Smooth muscle cell (in vitro differentiated cells): ENCODE measurements at regions not wholly inside any gene's neighbourhood (a gene's known extent, or its start where the extent isn't known, plus 50 kb on each side); places are given as distances from the start of the nearest gene placed in this dataset.

Experiments used
- DNase-seq: peaks from one replicate; lab custom pipeline; 2025; ENCODE audit not compliant: unreplicated experiment; lab: John Stamatoyannopoulos, UW
- H2AFZ ChIP-seq: fragments of 200-600 bp; sonication (generic); 2 replicates; pipeline ENCODE4 v1.6.0; 2016; ENCODE audit warnings: antibody characterized with exemption, low read depth, mild to moderate bottlenecking
- H3F3A ChIP-seq: fragments of 200-600 bp; sonication (generic); 2 replicates; pipeline ENCODE4 v1.6.0; 2017; ENCODE audit warnings: antibody characterized with exemption, low read depth
- H3K27ac ChIP-seq: fragments of 200-600 bp; sonication (generic); 2 replicates; pipeline ENCODE4 v1.5.1; 2016; ENCODE audit warnings: low read depth, mild to moderate bottlenecking
- H3K27me3 ChIP-seq: fragments of 200-600 bp; sonication (generic); 2 replicates; pipeline ENCODE4 v1.6.1; 2016; ENCODE audit warnings: low read depth, mild to moderate bottlenecking
- H3K36me3 ChIP-seq: fragments of 200-600 bp; sonication (generic); 2 replicates; pipeline ENCODE4 v1.5.1; 2016; ENCODE audit warnings: low read depth
- H3K4me1 ChIP-seq: fragments of 200-600 bp; sonication (generic); 2 replicates; pipeline ENCODE4 v1.5.1; 2016; ENCODE audit warnings: low read depth
- H3K4me2 ChIP-seq: fragments of 200-600 bp; sonication (generic); 2 replicates; pipeline ENCODE4 v1.6.0; 2016; ENCODE audit warnings: mild to moderate bottlenecking
- H3K4me3 ChIP-seq: fragments of 200-600 bp; sonication (generic); 2 replicates; pipeline ENCODE4 v1.5.1; 2016; ENCODE audit warnings: mild to moderate bottlenecking
- H3K79me2 ChIP-seq: fragments of 200-600 bp; sonication (generic); 2 replicates; pipeline ENCODE4 v1.6.0; 2016; ENCODE audit warnings: low read depth, mild to moderate bottlenecking
- H3K9ac ChIP-seq: fragments of 200-600 bp; sonication (generic); 2 replicates; pipeline ENCODE4 v1.6.0; 2016; ENCODE audit warnings: low read depth
- H3K9me3 ChIP-seq: fragments of 200-600 bp; sonication (generic); replicated peaks from 2 replicates; pipeline ENCODE4 v1.5.1; 2016; ENCODE audit warnings: low read depth
- H4K20me1 ChIP-seq: fragments of 200-600 bp; sonication (generic); 2 replicates; pipeline ENCODE4 v1.6.0; 2016; ENCODE audit warnings: low read depth
- CTCF ChIP-seq: fragments of 200-600 bp; sonication (generic); IDR thresholded peaks from 2 replicates; pipeline ENCODE4 v1.5.1; 2017; ENCODE audit warnings: borderline replicate concordance, mild to moderate bottlenecking, antibody characterized with exemption; ENCODE audit not compliant: insufficient read depth, poor library complexity, severe bottlenecking
- WGBS: methylation state at CpG from one replicate; pipeline ENCODE4 v1.1.7; 2016; ENCODE audit warnings: low lambda C conversion rate; 5-methylcytosine and 5-hydroxymethylcytosine counted together

GRCh38 chr20:19113343-19113930 lies 99.0 kb upstream of the SLC24A3 start:
- no peak for DNase-seq
- Histone ChIP-seq H3K4me3 (no peak overlapping the region), H3K4me1 (no peaks in the 10 kb centered on the region), H3K9me3 (no peaks in the 10 kb centered on the region), H3F3A (no peaks in the 10 kb centered on the region), H3K27me3 (no peaks in the 10 kb centered on the region), H3K36me3 (no peaks in the 10 kb centered on the region), H3K4me2 (no peak overlapping the region), H3K9ac (no peak overlapping the region), H4K20me1 (no peaks in the 10 kb centered on the region), H2AFZ (no peak overlapping the region), H3K79me2 (no peaks in the 10 kb centered on the region), H3K27ac (no peak overlapping the region)
- WGBS, result 93% methylated on average over 5 of the region's 5 CpGs
- TF ChIP-seq CTCF, result no peak

- Histone ChIP-seq H3F3A (no peaks in the 10 kb centered on the region), H4K20me1 (no peaks in the 10 kb centered on the region), H3K79me2 (no peaks in the 10 kb centered on the region), H3K36me3 (no peaks in the 10 kb centered on the region), H2AFZ (no peak overlapping the region), H3K4me1 (no peaks in the 10 kb centered on the region), H3K27me3 (no peaks in the 10 kb centered on the region), H3K9me3 (no peaks in the 10 kb centered on the region), H3K4me3 (no peak overlapping the region), H3K9ac (no peak overlapping the region), H3K27ac (no peak overlapping the region), H3K4me2 (no peak overlapping the region)
- TF ChIP-seq CTCF, result no peak
- no peak for DNase-seq
- 92% methylated on average over 2 of the region's 2 CpGs for WGBS
Observed at GRCh38 chr20:19114410-19114809, 98.0 kb upstream of the SLC24A3 start.

- Histone ChIP-seq H3K4me1 (no peaks in the 10 kb centered on the region), H3K27ac (no peak overlapping the region), H3K27me3 (no peaks in the 10 kb centered on the region), H3K36me3 (no peaks in the 10 kb centered on the region), H3K9me3 (no peaks in the 10 kb centered on the region), H3K4me3 (no peak overlapping the region), H4K20me1 (no peaks in the 10 kb centered on the region), H2AFZ (no peak overlapping the region), H3K4me2 (no peak overlapping the region), H3F3A (no peaks in the 10 kb centered on the region), H3K9ac (no peak overlapping the region), H3K79me2 (no peaks in the 10 kb centered on the region)
- 91% methylated on average over 6 of the region's 6 CpGs for WGBS
- TF ChIP-seq CTCF, result no peak
- DNase-seq, result no peak
Observed at GRCh38 chr20:19115581-19115980, 96.9 kb upstream of the SLC24A3 start.

- no peak overlapping the region for H3K4me3 ChIP-seq
- WGBS, result 90% methylated on average over 9 of the region's 9 CpGs
- no peak overlapping the region for H2AFZ ChIP-seq
- H3K9ac ChIP-seq, result no peak overlapping the region
- no peak overlapping the region for H3K4me2 ChIP-seq
- no peak for DNase-seq
- H3K36me3 ChIP-seq, result no peaks in the 10 kb centered on the region
- no peaks in the 10 kb centered on the region for H4K20me1 ChIP-seq
- H3K4me1 ChIP-seq, result no peaks in the 10 kb centered on the region
- H3K27ac ChIP-seq, result no peak overlapping the region
- H3K9me3 ChIP-seq, result no peaks in the 10 kb centered on the region
- no peaks in the 10 kb centered on the region for H3F3A ChIP-seq
- no peaks in the 10 kb centered on the region for H3K79me2 ChIP-seq
- H3K27me3 ChIP-seq, result no peaks in the 10 kb centered on the region
- no peak for TF ChIP-seq CTCF
Observed at GRCh38 chr20:19120011-19120410, 92.4 kb upstream of the SLC24A3 start.
